B cell (primary cell): ENCODE measurements at regions not wholly inside any gene's neighbourhood (a gene's known extent, or its start where the extent isn't known, plus 50 kb on each side); places are given as distances from the start of the nearest gene placed in this dataset.

Experiments used
- ATAC-seq: fragments of 200-7000 bp; cut with Tn5 transposase; one replicate; pipeline ENCODE4 v1.10.0; 2021; ENCODE audit warnings: low read depth, mild to moderate bottlenecking, moderate number of reproducible peaks, moderate library complexity
- CTCF ChIA-PET: fragments of 350-600 bp; sonication (Branson Sonifier 250); formaldehyde crosslinking; loops from one replicate; lab custom pipeline; 2021; ENCODE audit warnings: antibody characterized with exemption, inconsistent platforms; lab: Charles Lee
- POLR2A ChIA-PET: fragments of 350-600 bp; sonication (Branson Sonifier 250); formaldehyde crosslinking; loops from one replicate; lab custom pipeline; 2021; ENCODE audit warnings: antibody characterized with exemption; lab: Charles Lee
- DNase-seq: peaks from one replicate; pipeline ENCODE4 v3.0.0; 2013
- H2AFZ ChIP-seq: 2 replicates; pipeline ENCODE4 v1.6.1; 2012; ENCODE audit warnings: mild to moderate bottlenecking, low read depth, low read length; ENCODE audit not compliant: insufficient read depth, poor library complexity, severe bottlenecking
- H3K27ac ChIP-seq, 2 donors: 1 replicate in 1 of 2; 2 replicates in 1 of 2; pipeline ENCODE4 v1.5.1; 2012 to 2013; ENCODE audit warnings: low read length in 2 of 2, mild to moderate bottlenecking in 2 of 2, moderate library complexity in 1 of 2
- H3K27me3 ChIP-seq, 4 experiments: fragments of 200-600 bp in 1 of 4; sonication (generic) in 1 of 4; replicated peaks in 1 of 4; 1 replicate in 2 of 4; 2 replicates in 2 of 4; pipeline versions ENCODE4 v1.6.1 to v1.7.0; 2013 to 2016; ENCODE audit warnings: low read length in 3 of 4, mild to moderate bottlenecking in 2 of 4, mixed read lengths in 1 of 4, moderate library complexity in 1 of 4; ENCODE audit not compliant: insufficient read depth in 4 of 4, control insufficient read depth in 3 of 4; ENCODE audit errors: control extremely low read depth in 1 of 4
- H3K36me3 ChIP-seq, 2 experiments: replicated peaks in 1 of 2; 1 replicate in 1 of 2; 2 replicates in 1 of 2; pipeline versions ENCODE4 v1.6.1 to v1.7.1; 2013; ENCODE audit warnings: low read length in 1 of 2; ENCODE audit not compliant: insufficient read depth in 2 of 2, control insufficient read depth in 1 of 2; ENCODE audit errors: control extremely low read depth in 1 of 2, extremely low read depth in 1 of 2
- H3K4me1 ChIP-seq, 2 donors: fragments of 200-600 bp in 1 of 2; sonication (generic) in 1 of 2; 1 replicate in 1 of 2; 2 replicates in 1 of 2; pipeline versions ENCODE4 v1.5.1 to v1.6.1; 2013 to 2017; ENCODE audit warnings: low read length in 2 of 2; ENCODE audit not compliant: control insufficient read depth in 2 of 2, insufficient read depth in 2 of 2
- H3K4me2 ChIP-seq: replicated peaks from 2 replicates; pipeline ENCODE3; 2012; ENCODE audit warnings: mild to moderate bottlenecking, low read depth, low read length; ENCODE audit not compliant: poor library complexity, severe bottlenecking
- H3K4me3 ChIP-seq, 5 experiments: fragments of 200-600 bp in 1 of 5; sonication (generic) in 1 of 5; 1 replicate in 3 of 5; 2 replicates in 2 of 5; pipeline versions ENCODE4 v1.5.1 to v1.7.0; 2011 to 2016; ENCODE audit warnings: low read length in 4 of 5, mild to moderate bottlenecking in 4 of 5, low read depth in 2 of 5, control low read depth in 1 of 5, moderate library complexity in 1 of 5; ENCODE audit not compliant: insufficient read depth in 1 of 5; ENCODE audit errors: control extremely low read depth in 1 of 5, extremely low read depth in 1 of 5
- H3K79me2 ChIP-seq: fragments of 200-600 bp; sonication (generic); one replicate; pipeline ENCODE4 v1.6.0; 2016; ENCODE audit warnings: low read length; ENCODE audit not compliant: control insufficient read depth, insufficient read depth
- H3K9ac ChIP-seq: fragments of 200-600 bp; sonication (generic); 2 replicates; pipeline ENCODE4 v1.6.1; 2017; ENCODE audit warnings: mild to moderate bottlenecking, low read length, moderate library complexity
- H3K9me3 ChIP-seq, 3 donors: one replicate each; pipeline versions ENCODE4 v1.6.1 to v1.7.1; 2013; ENCODE audit warnings: low read length in 2 of 3; ENCODE audit not compliant: control insufficient read depth in 2 of 3, insufficient read depth in 1 of 3; ENCODE audit errors: control extremely low read depth in 1 of 3
- H4K20me1 ChIP-seq: 2 replicates; pipeline ENCODE4 v1.6.0; 2012; ENCODE audit warnings: mild to moderate bottlenecking, low read length; ENCODE audit not compliant: insufficient read depth, control insufficient read depth, poor library complexity, severe bottlenecking
- H3K27ac Mint-ChIP-seq: one replicate; pipeline ENCODE4 v1.8.0; 2021; ENCODE audit warnings: mixed read lengths
- H3K27me3 Mint-ChIP-seq: one replicate; pipeline ENCODE4 v1.8.0; 2021; ENCODE audit warnings: mixed read lengths
- H3K4me1 Mint-ChIP-seq: one replicate; pipeline ENCODE4 v1.8.0; 2021; ENCODE audit warnings: mixed read lengths
- H3K4me3 Mint-ChIP-seq: one replicate; pipeline ENCODE4 v1.8.0; 2021; ENCODE audit warnings: mixed read lengths
- H3K9me3 Mint-ChIP-seq: one replicate; pipeline ENCODE4 v1.8.0; 2022; ENCODE audit warnings: mixed read lengths; ENCODE audit not compliant: insufficient read depth
- EZH2 ChIP-seq: IDR thresholded peaks from 2 replicates; pipeline ENCODE4 v1.6.1; 2012; ENCODE audit warnings: borderline replicate concordance, low read depth, mild to moderate bottlenecking, moderate library complexity, low read length; ENCODE audit not compliant: insufficient read depth, poor library complexity, severe bottlenecking
- WGBS: methylation state at CpG from one replicate; pipeline ENCODE4 v1.1.5; 2013; ENCODE audit warnings: missing lambda C conversion rate; ENCODE audit not compliant: insufficient coverage; 5-methylcytosine and 5-hydroxymethylcytosine counted together
- intact Hi-C: fragments of 100-400 bp; cut with micrococcal nuclease; formaldehyde crosslinking; loops from one replicate; pipeline ENCODE4 v1.10.0; 2022
- TF ChIP-seq, protein P1 (sequence below): fragments of 200-600 bp; IDR thresholded peaks from one replicate; pipeline ENCODE4 v1.8.0; 2022; ENCODE audit warnings: antibody characterized with exemption, mild to moderate bottlenecking

DNA sequence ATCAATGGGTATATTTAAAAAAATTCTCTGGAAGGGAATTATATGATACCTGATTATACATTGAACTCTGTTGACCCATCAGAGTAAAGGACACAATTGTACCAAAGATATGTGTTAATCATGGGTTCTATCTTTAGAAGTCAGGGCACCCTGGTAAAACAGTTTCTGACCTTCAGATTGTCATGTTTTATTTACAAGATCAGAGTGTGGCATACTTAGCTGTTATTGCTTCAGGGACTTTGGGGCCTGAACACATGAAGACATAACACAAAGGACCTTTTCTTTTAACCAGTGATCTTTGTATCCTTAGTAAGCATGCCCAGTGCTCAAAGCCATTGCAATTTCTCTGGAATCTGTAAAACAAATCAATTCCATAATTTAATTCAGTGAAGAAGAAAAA lies 204.8 kb upstream of the RPS6KA3 start:
- Mint-ChIP-seq H3K4me3 (no peak overlapping the region), H3K27ac (no peak overlapping the region), H3K27me3 (peaks cover 2% of the 10 kb centered on the region), H3K4me1 (no peaks in the 10 kb centered on the region), H3K9me3 (no peaks in the 10 kb centered on the region)
- TF ChIP-seq, protein P1, sequence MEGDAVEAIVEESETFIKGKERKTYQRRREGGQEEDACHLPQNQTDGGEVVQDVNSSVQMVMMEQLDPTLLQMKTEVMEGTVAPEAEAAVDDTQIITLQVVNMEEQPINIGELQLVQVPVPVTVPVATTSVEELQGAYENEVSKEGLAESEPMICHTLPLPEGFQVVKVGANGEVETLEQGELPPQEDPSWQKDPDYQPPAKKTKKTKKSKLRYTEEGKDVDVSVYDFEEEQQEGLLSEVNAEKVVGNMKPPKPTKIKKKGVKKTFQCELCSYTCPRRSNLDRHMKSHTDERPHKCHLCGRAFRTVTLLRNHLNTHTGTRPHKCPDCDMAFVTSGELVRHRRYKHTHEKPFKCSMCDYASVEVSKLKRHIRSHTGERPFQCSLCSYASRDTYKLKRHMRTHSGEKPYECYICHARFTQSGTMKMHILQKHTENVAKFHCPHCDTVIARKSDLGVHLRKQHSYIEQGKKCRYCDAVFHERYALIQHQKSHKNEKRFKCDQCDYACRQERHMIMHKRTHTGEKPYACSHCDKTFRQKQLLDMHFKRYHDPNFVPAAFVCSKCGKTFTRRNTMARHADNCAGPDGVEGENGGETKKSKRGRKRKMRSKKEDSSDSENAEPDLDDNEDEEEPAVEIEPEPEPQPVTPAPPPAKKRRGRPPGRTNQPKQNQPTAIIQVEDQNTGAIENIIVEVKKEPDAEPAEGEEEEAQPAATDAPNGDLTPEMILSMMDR: no peak
- no peak for TF ChIP-seq EZH2
- ChIA-PET POLR2A (no interaction called here), CTCF (no interaction called here)
- ATAC-seq (no peak), DNase-seq (no peak)
- Histone ChIP-seq H3K4me2 (no peak overlapping the region), H3K4me1 (no peaks in the 10 kb centered on the region), H3K27me3 (no peaks in the 10 kb centered on the region), H3K4me3 (no peak overlapping the region), H2AFZ (no peak overlapping the region), H3K27ac (no peak overlapping the region), H3K36me3 (no peaks in the 10 kb centered on the region), H3K9ac (no peak overlapping the region), H3K79me2 (no peaks in the 10 kb centered on the region), H3K9me3 (no peaks in the 10 kb centered on the region), H4K20me1 (no peaks in the 10 kb centered on the region)
- intact Hi-C loops: no loop called here

DNA sequence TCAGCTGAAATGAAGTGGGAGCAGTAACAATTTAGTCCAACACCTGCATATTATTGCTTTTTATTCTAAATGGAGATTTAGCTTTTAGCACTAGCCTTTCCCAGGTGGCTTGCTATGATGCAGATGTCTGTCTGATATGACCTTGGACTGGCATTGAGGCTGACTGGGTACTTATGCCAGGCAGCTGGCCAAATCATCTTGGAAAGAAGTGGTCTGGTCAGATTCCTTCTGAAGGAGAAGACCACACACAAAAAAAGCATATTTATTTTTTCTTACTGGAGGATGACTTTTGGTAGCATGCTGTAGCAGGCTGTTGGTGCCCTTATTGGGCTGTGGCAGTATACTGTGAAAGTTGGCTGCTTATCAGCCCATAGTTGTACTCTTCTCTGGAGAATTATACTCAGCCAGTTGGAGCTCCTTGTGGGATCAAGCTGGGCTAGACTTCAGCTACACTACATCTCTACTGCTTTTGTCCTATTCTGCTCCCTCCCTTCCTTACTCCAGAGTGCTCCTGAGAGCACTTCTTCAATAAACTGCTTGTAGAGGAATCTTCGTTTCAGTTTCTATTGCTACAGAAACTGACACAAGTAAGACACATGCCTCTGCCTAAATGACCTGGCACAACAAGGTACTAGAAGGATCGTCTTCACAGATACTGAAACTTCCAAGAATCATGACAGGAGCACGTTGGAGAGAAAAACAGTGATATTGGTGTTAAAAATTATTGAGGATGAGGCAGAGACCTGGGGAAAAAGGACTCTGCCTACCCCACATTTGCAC lies 196.8 kb upstream of the RPS6KA3 start:
- H3K79me2 ChIP-seq: no peaks in the 10 kb centered on the region
- no peak overlapping the region for H3K4me2 ChIP-seq
- Mint-ChIP-seq H3K27me3 (peaks cover 10% of the 10 kb centered on the region), H3K4me3 (no peak overlapping the region), H3K4me1 (peaks cover 3% of the 10 kb centered on the region), H3K27ac (no peak overlapping the region), H3K9me3 (no peaks in the 10 kb centered on the region)
- no CpG with 5 or more reads among the region's 3 CpGs for WGBS
- H3K9ac ChIP-seq: no peak overlapping the region
- ATAC-seq (no peak), DNase-seq (no peak)
- H3K4me1 ChIP-seq: no peaks in the 10 kb centered on the region
- ChIA-PET CTCF (interaction anchor here (0.5 kb wide), 1 partner anchor 211 kb away, joined by 4 read pairs; no protein-coding TSS in a partner anchor), POLR2A (no interaction called here)
- no peak for TF ChIP-seq EZH2
- TF ChIP-seq, protein P1: no peak
- H2AFZ ChIP-seq: no peak overlapping the region
- H3K27me3 ChIP-seq: no peaks in the 10 kb centered on the region
- no peaks in the 10 kb centered on the region for H3K36me3 ChIP-seq
- intact Hi-C loops: no loop called here
- H3K27ac ChIP-seq: no peak overlapping the region
- H4K20me1 ChIP-seq: no peaks in the 10 kb centered on the region
- H3K4me3 ChIP-seq: no peak overlapping the region
- H3K9me3 ChIP-seq: no peaks in the 10 kb centered on the region
